Calu3 (cell line): ENCODE measurements at regions not wholly inside any gene's neighbourhood (a gene's known extent, or its start where the extent isn't known, plus 50 kb on each side); places are given as distances from the start of the nearest gene placed in this dataset.

ENCODE experiments used
- BruUV-seq: library from RNA; stranded (reverse); fragments of 400-500 nt; replicated peaks from 2 replicates; lab custom pipeline; 2021; lab: Mats Ljungman, UMichigan
- CTCF ChIA-PET: fragments of 300-600 bp; sonication (Branson Sonifier 250); formaldehyde crosslinking; loops from one replicate; lab custom pipeline; 2022; ENCODE audit warnings: antibody characterized with exemption; lab: Charles Lee
- DNase-seq: peaks from one replicate; pipeline ENCODE4 v3.0.0; 2022
- H3K27ac Mint-ChIP-seq: one replicate; pipeline ENCODE4 v1.8.0; 2022; ENCODE audit warnings: mixed read lengths; ENCODE audit not compliant: unreplicated experiment
- H3K27me3 Mint-ChIP-seq: one replicate; pipeline ENCODE4 v1.8.0; 2022; ENCODE audit warnings: mixed read lengths; ENCODE audit not compliant: unreplicated experiment
- H3K36me3 Mint-ChIP-seq: one replicate; pipeline ENCODE4 v1.8.0; 2022; ENCODE audit warnings: mild to moderate bottlenecking, moderate library complexity, mixed read lengths; ENCODE audit not compliant: insufficient read depth, unreplicated experiment
- H3K4me1 Mint-ChIP-seq: one replicate; pipeline ENCODE4 v1.8.0; 2022; ENCODE audit warnings: mild to moderate bottlenecking, low read depth, mixed read lengths; ENCODE audit not compliant: unreplicated experiment
- H3K4me3 Mint-ChIP-seq: one replicate; pipeline ENCODE4 v1.8.0; 2022; ENCODE audit warnings: mild to moderate bottlenecking, low read depth, moderate library complexity, mixed read lengths; ENCODE audit not compliant: unreplicated experiment
- H3K9me3 Mint-ChIP-seq: one replicate; pipeline ENCODE4 v1.8.0; 2022; ENCODE audit warnings: low read depth, mixed read lengths; ENCODE audit not compliant: unreplicated experiment
- CTCF ChIP-seq: fragments of 200-600 bp; IDR thresholded peaks from one replicate; pipeline ENCODE4 v1.8.0; 2022; ENCODE audit warnings: antibody characterized with exemption; ENCODE audit not compliant: unreplicated experiment
- intact Hi-C: fragments of 100-400 bp; cut with micrococcal nuclease; formaldehyde crosslinking; loops from one replicate; pipeline ENCODE4 v1.10.0; 2022; ENCODE audit not compliant: unreplicated experiment

- CTCF ChIA-PET = no interaction called here
- BruUV-seq = no TSS peak
Observed at GRCh38 chr18:78323453-78324197, 656.0 kb upstream of the SALL3 start.

GRCh38 chr18:78327643-78328042 lies 652.0 kb upstream of the SALL3 start:
- Mint-ChIP-seq H3K27me3 (no peaks in the 10 kb centered on the region), H3K36me3 (no peaks in the 10 kb centered on the region), H3K4me1 (no peaks in the 10 kb centered on the region), H3K9me3 (no peaks in the 10 kb centered on the region), H3K4me3 (no peak overlapping the region), H3K27ac (no peak overlapping the region)
- intact Hi-C loops = no loop called here
- CTCF ChIA-PET = no interaction called here
- DNase-seq = no peak
- TF ChIP-seq CTCF = no peak
- no TSS peak for BruUV-seq

More at GRCh38 chr18:78323453-78324197, 656.0 kb upstream of the SALL3 start:
- Mint-ChIP-seq H3K4me3 (no peak overlapping the region), H3K27ac (no peak overlapping the region), H3K4me1 (no peaks in the 10 kb centered on the region), H3K36me3 (no peaks in the 10 kb centered on the region), H3K27me3 (no peaks in the 10 kb centered on the region), H3K9me3 (peaks cover 6% of the 10 kb centered on the region)
- DNase-seq = no peak
- intact Hi-C loops = no loop called here
- TF ChIP-seq CTCF = no peak

GRCh38 chr18:78330766-78331165 lies 648.9 kb upstream of the SALL3 start:
- no peaks in the 10 kb centered on the region for H3K4me1 Mint-ChIP-seq
- DNase-seq = no peak
- no TSS peak for BruUV-seq
- H3K4me3 Mint-ChIP-seq = no peak overlapping the region
- TF ChIP-seq CTCF = no peak
- H3K27ac Mint-ChIP-seq = no peak overlapping the region
- no peaks in the 10 kb centered on the region for H3K36me3 Mint-ChIP-seq
- H3K9me3 Mint-ChIP-seq = peaks cover 11% of the 10 kb centered on the region
- H3K27me3 Mint-ChIP-seq = no peaks in the 10 kb centered on the region
- CTCF ChIA-PET = no interaction called here
- intact Hi-C loops = no loop called here

- CTCF ChIA-PET = no interaction called here
- H3K27ac Mint-ChIP-seq = no peak overlapping the region
Observed at GRCh38 chr18:78352910-78353309, 626.7 kb upstream of the SALL3 start.

More at GRCh38 chr18:78352910-78353309, 626.7 kb upstream of the SALL3 start:
- DNase-seq = no peak
- no peaks in the 10 kb centered on the region for H3K27me3 Mint-ChIP-seq
- H3K4me1 Mint-ChIP-seq = no peaks in the 10 kb centered on the region
- H3K36me3 Mint-ChIP-seq = no peaks in the 10 kb centered on the region
- TF ChIP-seq CTCF = no peak
- H3K9me3 Mint-ChIP-seq = peaks cover 2% of the 10 kb centered on the region
- BruUV-seq = no TSS peak
- no peak overlapping the region for H3K4me3 Mint-ChIP-seq
- intact Hi-C loops = no loop called here
